Esophagus muscularis mucosa (tissue), 4 donors: ENCODE measurements at regions not wholly inside any gene's neighbourhood (a gene's known extent, or its start where the extent isn't known, plus 50 kb on each side); places are given as distances from the start of the nearest gene placed in this dataset.
"Not testable (repeated sequence)": the region's sequence is repeated elsewhere in the genome, so short reads cannot be mapped to it uniquely, and the experiment has no call there.

Source experiments
- CTCF ChIP-seq, 3 experiments: fragments of 200-600 bp in 2 of 3; fragments of 450-650 bp in 1 of 3; sonication (generic) in 2 of 3; IDR thresholded peaks; one replicate each; pipeline ENCODE4 v1.5.1; 2017 to 2019; ENCODE audit warnings: antibody characterized with exemption in 3 of 3, mild to moderate bottlenecking in 2 of 3, moderate library complexity in 1 of 3
- EP300 ChIP-seq: sonication (generic); formaldehyde crosslinking; IDR thresholded peaks from one replicate; pipeline ENCODE4 v1.6.1; 2017; ENCODE audit warnings: antibody characterized with exemption
- POLR2A ChIP-seq: fragments of 450-650 bp; IDR thresholded peaks from one replicate; pipeline ENCODE4 v1.6.1; 2017; ENCODE audit warnings: antibody characterized with exemption, moderate library complexity, mild to moderate bottlenecking, low read depth
- POLR2AphosphoS5 ChIP-seq, 2 donors: sonication (generic); formaldehyde crosslinking; IDR thresholded peaks; one replicate each; pipeline ENCODE4 v1.6.1; 2017; ENCODE audit warnings: antibody characterized with exemption in 2 of 2

- not testable (repeated sequence) for TF ChIP-seq POLR2AphosphoS5 (IDR thresholded peaks at IDR 0.05); CTCF (IDR thresholded peaks at IDR 0.05); EP300; POLR2A
Measured at GRCh38 chr22:11050226-11050625, 4477.8 kb upstream of the OR11H1 start.
